Fibroblast of skin of scalp (primary cell): ENCODE measurements at regions not wholly inside any gene's neighbourhood (a gene's known extent, or its start where the extent isn't known, plus 50 kb on each side); places are given as distances from the start of the nearest gene placed in this dataset.

Experiments used
- DNase-seq: peaks from one replicate; pipeline ENCODE4 v3.0.0-alpha.2; 2013

DNA sequence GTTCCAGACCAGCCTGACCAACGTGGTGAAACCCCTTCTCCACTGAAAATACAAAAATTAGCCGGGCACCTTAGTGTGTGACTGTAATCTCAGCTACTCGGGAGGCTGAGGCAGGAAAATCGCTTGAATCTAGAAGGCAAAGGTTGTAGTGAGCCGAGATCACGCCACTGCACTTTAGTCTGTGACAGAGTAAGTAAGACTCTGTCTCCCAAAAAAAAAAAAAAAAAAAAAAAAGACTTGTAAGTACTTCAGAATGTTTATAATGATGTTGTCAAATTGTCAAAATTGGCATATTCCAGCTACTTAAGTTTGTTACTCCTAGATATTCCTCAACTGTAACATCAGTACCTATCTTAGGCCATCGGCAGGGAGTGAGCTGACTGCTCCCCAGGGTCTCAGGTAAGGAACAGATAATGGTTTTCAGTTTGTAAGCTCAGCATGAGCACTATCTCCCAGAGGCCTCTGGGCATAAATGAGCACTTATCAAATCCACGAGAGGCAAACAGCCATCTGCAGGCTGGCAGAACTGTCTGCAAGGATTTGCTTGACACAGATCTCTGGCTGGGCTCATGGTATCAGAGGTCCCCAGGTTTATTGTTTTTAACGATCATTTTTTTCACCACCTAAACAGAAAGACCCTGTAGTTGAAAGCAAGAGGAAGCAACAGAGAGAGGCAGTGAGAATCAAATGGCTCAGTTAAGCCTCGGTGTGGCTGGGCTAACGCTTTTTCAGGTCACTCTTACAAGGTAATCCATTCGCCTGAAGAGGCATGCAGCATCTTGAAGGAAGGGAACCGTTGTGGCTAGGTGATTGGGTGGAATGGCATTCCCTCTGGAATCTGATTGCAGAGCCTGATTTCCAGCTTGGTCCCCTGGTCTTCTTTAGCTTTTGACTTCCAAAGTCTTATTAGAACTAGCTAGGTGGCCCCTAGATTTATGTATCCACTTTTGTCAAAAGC, 115.9 kb downstream of the LY86 start:
- no peak for DNase-seq

DNA sequence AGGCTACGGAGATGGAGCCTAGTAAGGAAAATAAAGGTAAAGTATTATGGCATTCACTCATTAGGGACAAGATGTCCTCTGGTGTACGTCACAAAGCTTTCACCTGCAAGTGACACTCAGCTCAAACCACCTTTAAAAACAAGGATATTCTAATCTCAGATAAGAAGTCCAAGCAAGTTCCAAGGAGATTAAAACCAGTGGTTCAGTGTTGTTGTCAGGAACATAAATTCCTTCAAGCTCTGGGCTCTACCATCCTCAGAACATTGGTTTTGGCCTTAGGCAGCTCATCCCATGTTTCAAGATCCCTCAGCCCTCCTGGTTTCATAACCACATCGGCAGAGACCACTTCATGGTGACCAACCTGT, 116.5 kb downstream of the LY86 start:
- DNase-seq, result no peak

DNA sequence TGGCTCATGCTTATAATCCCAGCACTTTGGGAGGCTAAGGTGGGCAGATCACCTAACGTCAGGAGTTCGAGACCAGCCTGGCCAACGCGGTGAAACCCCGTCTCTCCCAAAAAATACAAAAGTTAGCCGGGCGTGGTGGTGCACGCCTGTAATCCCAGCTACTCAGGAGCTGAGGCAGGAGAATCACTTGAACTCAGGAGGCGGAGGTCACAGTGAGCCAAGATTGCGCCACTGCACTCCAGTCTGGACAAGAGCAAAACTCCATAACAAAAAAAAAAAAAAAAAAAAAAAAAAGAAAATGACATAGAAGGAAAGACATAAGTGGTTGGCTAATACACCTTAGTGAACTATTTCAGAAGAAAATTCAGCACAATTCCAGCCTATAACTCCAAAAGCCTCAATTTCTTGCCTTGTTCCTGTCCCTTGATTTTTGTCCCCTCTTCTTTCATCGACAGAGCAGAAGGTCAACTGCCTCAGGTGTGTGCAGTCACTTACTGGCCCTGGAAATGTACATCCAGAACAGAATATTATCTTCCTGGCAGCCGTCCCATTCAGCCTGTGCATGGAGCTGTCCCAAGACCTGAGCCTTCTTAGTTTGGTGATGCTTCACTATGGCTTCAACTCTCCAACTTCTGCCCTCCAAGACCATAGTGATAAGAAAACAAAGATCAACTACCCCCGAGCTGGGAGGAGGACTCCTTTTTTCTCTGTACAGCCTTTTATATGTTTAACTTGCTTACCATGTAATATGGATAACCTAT, 117.6 kb downstream of the LY86 start:
- DNase-seq, result no peak

DNA sequence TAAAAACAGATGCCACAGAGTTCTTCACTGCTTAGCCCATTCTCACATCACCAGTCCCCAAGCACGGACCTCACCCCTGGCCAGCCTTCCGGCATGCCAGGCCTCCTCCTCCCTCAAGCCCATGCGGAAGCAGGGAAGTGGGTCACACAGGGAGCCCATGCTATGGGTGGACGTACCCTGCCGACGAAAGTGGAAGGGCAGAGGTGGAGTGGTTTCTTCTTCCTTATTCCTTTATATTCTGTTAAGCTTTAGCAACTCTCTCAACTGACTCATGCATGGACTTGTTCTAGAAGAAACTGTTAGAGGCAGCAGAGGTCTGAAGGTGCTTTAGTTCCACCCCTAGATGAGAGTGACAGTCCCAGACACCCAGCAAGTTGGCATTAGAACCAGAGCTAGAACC, 118.6 kb downstream of the LY86 start:
- no peak for DNase-seq

DNA sequence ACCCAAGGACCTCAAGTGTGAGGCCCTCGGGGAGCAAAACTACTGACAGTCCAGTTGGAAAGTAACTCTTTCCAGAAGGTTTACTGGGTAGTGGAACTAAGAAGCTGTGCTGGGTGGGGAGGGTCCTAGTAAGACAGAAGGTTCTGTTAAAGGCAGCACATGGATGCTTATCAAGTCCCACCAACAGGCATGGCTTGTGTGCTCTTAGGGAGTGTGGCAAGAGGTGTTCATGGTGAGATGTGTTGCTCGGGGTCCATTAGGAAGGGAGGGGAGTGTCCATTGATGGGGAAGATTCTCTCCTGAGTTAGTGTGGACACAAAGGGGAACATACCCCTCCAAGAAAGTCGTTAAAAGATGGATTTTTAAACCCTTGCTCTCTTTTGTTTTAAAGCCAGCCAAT, 120.6 kb downstream of the LY86 start:
- DNase-seq, result no peak

DNA sequence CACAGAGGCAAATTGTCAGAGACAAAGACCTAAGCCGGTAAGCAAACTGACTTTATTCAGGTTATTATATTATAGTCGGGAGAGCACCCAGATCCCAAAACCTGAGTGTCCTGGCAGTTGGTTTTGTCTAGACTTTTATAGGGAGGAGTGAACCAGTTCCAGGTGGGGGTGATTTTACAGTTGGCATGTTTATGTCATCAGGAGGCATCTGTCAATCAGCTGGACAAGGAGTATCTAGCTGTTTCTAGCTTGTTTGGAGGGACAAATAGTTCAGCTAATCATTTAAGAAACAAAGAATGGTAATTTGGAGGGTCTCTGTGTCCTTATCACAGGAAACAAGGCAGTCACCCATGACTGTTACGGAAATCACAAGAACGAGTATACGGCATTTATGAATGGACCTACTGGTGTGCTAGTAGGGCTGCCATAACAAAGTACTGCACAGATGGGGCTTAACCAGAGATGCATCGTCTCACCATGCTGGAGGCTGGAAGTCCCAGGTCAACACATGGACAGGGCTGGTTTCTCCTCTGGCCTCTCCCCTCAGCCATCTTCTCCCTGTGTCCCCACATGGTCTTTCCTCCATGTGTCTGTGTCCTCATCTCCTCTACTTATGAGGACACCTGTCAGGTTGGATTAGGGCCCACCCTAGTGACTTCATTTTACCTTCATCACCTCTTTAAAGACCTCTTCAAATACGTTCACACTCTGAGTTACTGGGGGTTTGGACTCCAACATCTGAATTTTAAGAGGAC, 122.7 kb downstream of the LY86 start:
- no peak for DNase-seq

DNA sequence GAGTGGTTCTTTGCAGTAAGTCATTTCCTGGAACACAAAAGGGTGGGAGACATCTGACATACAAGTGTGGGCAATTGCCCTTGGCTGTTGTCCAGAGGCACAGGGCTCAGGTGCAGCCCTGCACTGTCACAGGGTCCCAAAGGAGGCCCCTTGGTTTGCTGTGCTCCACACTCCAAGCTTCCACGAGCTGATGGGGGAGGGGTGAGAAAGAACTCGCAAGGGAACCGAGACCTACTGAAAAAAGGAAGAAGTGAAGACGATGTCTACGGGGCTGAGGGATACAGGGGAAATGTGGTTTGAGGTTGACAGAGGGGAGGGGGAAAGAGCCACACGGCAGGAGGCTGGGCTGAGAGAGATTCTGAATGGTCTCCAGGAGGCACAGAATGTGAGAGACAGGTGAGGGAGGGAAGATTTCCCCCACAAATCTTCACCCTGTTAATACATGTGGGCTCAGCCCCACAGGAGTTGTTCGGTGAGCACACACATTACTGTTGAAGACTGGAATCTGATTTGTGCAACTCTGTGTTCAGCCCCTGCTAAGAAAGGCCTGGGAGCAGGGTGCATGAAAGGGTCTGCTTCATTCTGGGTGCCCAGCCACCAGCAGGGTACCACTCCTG, 123.4 kb downstream of the LY86 start:
- DNase-seq, result no peak

DNA sequence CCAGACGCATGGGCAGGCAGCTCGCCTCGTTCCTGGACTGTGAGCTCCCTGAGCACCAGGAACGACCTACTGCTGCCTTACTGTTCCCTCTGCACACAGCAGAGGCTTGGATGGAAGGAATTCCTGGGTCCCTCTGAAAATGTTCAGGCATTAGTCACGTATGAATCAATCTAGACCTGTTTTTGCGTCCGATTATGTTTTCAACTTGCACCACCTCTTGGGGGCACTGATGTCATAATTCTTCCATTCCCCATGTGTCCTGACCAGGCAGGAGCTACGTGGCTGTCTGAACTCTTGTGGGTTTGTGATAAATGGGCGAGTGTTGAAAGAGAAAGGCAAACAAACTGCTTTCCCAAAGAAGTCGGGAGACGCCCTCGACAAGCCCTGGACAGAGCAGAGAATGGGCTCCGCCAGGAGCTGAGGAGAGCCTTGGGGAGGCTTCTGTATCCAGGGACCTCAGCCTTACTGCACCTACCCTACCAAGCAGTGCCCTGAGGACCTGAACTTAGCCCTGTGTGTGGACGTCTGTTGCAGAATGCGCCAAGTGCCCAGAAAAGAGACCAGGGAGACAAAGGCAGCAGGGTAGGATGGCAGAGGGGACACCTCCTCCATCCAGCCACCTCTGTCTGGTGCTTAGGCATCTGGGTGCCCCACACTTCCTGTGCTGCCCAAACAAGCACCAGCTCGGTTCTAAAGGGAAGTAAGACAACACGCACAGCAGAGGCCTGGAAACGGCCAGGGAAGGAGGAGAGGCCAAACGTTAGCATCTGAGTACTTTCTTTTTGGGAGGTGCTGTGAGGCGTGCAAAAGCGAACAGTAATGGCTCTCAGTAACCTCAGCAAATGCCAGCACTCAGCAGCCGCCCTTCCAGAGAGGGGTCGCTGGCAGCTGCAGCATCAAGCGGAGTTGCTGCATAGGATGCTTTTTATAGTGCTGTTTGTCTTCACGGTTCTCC, 124.2 kb downstream of the LY86 start:
- DNase-seq, result peak; percentile 88

DNA sequence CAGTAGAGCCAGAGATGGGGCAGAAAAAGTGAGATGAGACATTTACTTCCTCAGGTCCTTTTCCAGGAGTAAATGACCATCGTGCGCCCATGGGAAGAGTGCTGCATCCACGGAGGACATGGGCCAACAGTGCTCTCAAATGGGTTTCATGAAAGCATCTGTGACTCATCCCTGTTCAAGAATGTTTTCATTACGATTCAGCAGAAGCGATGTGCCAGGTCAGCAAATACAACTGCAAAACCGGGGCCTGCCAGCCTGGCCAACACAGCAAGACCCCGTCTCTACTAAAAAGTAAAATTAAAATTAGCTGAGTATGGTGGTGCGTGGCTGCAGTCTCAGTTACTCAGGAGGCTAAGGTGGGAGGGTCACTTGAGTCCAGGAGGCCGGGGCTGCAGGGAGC, 125.1 kb downstream of the LY86 start:
- DNase-seq, result peak; percentile 81

DNA sequence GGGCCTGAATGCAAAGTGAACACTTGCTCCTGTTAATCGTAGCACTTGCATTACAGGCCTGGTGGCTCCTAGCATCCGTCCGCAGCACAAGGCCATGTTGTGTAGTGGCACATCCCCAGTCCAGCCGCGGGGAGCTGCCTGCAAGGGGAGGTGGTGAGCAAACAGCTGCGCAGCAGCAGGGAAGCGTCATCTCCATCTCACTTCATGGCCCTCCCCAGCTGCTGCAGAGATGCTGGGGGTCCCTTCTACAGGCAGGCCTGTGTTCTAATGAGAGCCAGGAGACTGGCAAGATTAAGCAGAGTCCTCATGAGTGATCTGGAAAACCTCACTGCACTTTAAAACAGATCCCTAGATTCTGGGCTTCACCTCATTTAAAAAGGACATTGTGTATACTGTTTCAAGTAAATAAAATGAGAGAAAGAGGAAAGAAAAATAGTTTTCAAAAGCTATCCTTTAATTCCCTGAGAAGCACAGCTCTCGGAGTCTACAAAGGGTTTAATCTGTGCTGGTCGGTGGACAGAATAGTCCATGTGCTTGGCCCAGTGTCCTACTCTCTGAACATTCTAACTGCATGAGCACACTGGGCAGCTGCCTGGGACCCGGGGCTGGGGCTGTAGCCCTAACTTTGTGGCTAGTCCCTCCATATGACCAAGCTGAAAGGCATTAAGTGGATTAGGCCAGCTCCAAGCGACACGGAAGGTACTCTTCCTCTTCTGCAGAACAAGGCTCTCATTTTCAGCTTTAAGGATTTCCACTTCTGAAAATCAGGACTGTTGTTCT, 125.8 kb downstream of the LY86 start:
- no peak for DNase-seq

DNA sequence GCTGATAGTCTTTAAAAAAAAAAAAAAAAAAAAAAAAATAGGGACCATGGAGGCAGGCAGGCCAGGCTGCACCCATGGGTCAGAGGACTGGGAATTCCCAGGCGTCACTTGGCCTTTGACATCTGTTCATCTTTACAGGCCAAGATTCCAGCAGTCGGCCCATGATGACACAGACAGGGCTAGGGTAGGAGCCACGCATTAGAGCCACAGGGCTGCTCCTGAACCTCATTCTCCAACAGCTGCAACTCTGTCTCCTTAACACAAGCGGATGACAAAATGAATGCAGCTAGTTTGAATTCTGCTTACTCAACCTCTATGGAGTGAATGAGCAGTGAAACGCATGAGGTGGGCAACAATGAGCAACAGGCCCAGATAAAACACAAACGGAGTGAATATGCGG, 126.4 kb downstream of the LY86 start:
- no peak for DNase-seq

DNA sequence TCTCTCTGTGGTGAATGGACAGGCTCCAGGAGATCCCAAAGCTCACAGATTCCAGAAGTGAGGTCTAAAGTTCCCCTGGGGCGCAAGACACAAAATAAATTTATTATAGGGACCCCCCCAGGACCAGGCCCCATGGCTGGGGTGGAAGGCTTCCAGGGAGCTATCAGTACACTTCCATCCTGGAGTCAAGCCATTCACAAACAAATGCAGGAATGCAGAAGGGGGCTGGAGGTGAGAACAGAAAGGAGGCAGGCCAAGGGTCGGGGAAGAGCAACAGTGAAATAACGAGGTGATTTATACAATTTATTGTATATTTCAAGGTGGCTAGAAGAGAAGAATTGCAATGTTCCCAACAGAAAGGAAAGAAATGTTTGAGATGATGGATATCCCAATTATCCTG, 126.9 kb downstream of the LY86 start:
- no peak for DNase-seq

DNA sequence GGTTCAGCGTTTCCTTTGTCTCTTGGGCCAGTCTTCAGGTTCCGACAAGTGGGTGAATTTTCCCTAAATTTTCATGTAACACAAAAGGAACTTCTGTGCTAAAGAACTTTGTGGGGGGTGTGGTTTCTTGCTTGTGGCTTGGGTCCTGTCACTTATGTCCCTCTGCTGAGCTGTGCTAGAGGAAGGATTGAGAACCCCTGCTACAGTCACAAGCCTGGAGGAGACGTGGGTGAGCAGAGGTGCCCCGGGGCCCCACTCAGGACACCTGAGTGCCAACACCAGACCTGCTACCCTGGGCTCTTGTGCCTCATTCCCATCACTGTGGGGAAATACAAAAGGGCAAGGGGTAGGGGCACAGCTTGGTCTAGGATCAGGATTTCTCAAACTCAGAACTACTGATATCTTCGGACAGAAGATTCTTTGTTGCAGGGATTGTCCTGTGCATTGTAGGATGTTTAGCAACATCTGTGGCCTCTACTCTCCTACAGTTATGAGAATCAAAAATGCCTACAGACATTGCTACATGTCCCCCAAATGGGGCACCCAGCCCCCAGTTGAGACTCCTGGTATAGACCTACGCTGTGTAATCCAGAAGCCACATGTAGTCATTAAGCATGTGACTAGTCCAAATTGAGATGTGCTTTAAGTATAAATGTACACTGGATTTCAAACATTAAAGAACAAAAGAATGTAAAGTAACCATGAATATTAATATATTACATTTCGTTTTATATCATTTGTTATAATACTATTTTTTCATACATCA, 128.7 kb downstream of the LY86 start:
- DNase-seq, result no peak

DNA sequence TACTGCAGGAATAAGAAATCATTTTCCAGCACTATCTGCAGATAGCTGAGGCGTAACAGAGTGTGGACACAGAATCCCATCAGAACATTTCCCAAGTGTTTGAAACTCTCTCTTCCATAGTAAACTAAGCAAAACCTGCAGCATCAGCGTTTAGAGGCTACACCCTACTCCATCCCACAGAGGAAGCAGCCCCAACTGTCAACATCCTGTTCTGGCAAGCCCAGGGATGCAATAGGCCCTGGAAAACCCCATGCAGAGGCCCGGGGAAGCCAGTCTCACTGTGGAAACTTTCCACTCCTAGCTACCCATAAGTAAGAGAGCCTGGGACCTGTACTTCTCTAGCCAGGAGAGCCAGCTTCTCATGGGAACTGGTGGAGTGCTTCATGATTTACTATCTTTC, 129.4 kb downstream of the LY86 start:
- no peak for DNase-seq

DNA sequence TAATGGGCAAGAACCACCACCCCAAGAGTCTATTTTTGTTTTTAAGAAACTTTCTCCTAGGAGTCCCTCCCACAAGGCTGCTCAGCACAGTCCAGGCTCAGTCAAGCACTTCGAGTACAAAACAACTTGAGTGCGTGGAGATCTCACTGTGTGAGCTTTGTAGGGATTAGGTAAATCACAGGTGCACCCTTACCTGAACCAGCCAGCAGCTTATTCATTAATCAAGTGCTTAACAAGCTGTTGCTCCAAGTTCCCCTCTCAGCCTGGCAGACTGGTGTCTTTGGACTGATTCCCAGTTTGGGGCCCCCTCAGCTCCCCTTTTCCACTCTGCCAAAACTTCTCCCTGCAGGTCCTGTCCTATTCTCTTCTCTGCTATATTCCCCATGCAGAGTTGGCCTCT, 133.1 kb downstream of the LY86 start:
- no peak for DNase-seq

DNA sequence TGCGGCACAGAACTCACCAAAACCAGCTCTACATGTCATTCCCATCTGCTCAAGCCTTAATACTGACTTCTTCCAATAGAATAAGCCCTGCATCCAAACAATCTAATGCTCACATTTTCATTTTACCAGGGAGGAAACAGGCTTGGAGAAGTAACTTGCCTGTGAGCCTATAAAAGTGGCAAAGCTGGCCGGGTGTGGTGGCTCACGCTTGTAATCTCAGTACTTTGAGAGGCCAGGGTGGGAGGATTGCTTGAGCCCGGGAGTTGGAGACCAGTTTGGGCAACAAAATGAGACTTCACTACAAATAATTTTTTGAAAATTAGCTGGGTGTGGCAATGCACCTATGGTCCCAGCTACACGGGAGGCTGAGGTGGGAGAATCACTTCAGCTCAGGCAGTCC, 133.7 kb downstream of the LY86 start:
- no peak for DNase-seq

DNA sequence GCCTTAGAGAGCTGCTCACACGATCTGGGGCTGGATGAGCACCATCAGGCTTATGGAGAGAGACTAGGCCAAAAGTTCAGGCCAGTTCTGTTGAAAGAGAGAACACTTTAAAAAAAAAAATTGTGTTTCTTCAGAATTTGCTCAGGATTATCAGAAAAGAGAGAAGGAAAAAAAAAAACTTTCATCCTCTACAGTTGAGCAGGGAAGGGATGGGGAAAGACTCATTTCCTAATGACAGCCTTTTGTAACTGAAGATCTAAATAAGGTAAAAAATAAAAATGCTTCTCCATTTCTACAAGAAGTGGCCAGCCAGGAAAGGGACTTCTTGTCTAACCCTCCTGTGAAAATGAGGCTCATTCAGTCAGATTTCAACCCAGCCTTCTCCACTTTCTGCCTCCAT, 134.8 kb downstream of the LY86 start:
- no peak for DNase-seq

DNA sequence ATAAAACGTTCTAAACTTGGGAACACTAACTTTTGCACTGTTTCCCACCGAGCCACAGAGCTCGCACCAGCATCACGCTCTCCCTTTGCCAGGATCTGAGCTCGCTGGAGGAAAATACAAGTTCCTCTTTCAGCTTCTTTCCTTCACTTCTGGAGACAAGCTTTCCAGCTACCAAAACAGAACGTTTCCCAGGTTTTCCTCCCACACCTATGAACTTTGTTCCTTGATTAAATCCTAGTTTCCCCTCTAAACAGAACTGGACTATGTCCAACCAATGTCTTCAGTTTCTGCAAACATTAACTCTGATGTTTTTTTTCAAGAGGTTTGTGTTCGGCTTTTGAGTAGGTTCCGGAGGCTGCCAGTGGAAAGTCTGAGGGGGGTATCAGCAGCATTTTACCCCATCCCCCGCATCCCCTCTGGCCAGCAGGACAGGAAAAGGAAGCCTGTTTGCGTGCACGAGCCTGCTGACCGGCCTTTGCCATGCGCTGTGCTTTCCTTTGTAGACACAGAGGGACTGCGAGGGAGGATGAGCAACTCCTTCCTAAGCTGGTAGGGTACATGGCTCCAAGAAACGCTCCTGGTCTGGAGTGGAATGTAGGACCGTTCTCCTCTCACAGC, 135.5 kb downstream of the LY86 start:
- DNase-seq, result no peak
